ENCODE measurements at regions not wholly inside any gene's neighbourhood (a gene's known extent, or its start where the extent isn't known, plus 50 kb on each side); places are given as distances from the start of the nearest gene placed in this dataset.
"Not testable (repeated sequence)": the region's sequence is repeated elsewhere in the genome, so short reads cannot be mapped to it uniquely, and the experiment has no call there.

DNA sequence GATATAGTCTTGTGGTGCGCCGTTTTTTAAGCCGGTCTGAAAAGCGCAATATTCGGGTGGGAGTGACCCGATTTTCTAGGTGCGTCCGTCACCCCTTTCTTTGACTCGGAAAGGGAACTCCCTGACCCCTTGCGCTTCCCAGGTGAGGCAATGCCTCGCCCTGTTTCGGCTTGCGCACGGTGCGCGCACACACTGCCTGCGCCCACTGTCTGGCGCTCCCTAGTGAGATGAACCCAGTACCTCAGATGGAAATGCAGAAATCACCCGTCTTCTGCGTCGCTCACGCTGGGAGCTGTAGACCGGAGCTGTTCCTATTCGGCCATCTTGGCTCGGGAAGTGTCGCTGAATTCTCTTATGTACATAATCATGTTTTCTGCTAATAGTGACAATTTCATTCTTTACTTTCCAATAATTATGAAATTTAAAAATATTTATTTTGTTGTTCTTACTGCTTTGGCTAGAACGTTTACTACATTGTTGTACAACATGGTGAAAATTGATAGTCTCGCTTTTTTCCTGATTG lies 61.2 kb upstream of the MINDY3 start:
- WGBS (ENCODE audit: missing lambda C conversion rate): 72% methylated on average over 23 of the region's 28 CpGs
- H3K9me3 ChIP-seq; FAIRE-seq; H3K4me1 ChIP-seq; H3K4me2 ChIP-seq; CTCF ChIA-PET; H3K4me3 ChIP-seq; ATAC-seq; DNase-seq (ENCODE audit: low read depth in 1 of 2, low spot score in 1 of 2); H3K27ac ChIP-seq; POLR2A ChIA-PET: not testable (repeated sequence)

DNA sequence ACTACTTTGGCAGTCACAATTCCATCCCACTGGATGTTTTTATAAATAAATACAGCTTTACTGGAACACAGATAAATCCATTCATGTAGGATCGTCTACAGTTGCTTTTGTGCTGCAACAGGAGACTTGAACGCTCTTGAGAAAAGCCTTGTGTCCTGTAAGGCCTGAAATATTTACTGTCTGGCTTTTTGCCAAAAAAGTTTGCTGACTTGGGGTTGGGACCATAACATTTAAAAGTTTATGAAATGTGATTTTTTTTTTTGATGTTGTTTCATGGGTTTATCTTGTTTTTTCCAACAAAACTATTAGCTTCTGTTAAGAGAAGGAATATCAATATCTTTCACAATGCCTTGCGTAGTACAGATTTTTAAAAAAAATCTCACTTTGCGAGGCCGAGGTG lies 71.1 kb upstream of the MINDY3 start:
- H3K4me1 ChIP-seq: no peaks in the 10 kb centered on the region
- H3K27ac ChIP-seq: no peak overlapping the region
- ChIA-PET CTCF (no interaction called here), POLR2A (no interaction called here)
- 40% methylated on average over 5 of the region's 5 CpGs for WGBS (ENCODE audit: missing lambda C conversion rate)
- TF ChIP-seq ESRRA (IDR thresholded peaks at IDR 0.05; ENCODE audit: borderline replicate concordance, low read length): no peak
- TF ChIP-seq RAD21 (conservative IDR thresholded peaks at IDR 0.05 in 1 of 2, IDR thresholded peaks at IDR 0.05 in 1 of 2): no peak
- TF ChIP-seq, protein P1, sequence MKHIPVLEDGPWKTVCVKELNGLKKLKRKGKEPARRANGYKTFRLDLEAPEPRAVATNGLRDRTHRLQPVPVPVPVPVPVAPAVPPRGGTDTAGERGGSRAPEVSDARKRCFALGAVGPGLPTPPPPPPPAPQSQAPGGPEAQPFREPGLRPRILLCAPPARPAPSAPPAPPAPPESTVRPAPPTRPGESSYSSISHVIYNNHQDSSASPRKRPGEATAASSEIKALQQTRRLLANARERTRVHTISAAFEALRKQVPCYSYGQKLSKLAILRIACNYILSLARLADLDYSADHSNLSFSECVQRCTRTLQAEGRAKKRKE (CRISPR knock-in tag; IDR thresholded peaks at IDR 0.05; ENCODE audit: low read depth): no peak
- TF ChIP-seq MAFK (IDR thresholded peaks at IDR 0.05; ENCODE audit: partially characterized antibody): no peak
- TF ChIP-seq MAZ (IDR thresholded peaks at IDR 0.05; ENCODE audit: borderline replicate concordance, low read depth, low read length): no peak
- TF ChIP-seq FOSB (CRISPR knock-in tag; IDR thresholded peaks at IDR 0.05): no peak
- TF ChIP-seq FOSL2 (IDR thresholded peaks at IDR 0.05): no peak
- no peak for TF ChIP-seq FOSL2 (CRISPR knock-in tag; IDR thresholded peaks at IDR 0.05)
- no peak for TF ChIP-seq NPAS2 (CRISPR knock-in tag; IDR thresholded peaks at IDR 0.05; ENCODE audit: borderline replicate concordance)
- TF ChIP-seq, protein P2, sequence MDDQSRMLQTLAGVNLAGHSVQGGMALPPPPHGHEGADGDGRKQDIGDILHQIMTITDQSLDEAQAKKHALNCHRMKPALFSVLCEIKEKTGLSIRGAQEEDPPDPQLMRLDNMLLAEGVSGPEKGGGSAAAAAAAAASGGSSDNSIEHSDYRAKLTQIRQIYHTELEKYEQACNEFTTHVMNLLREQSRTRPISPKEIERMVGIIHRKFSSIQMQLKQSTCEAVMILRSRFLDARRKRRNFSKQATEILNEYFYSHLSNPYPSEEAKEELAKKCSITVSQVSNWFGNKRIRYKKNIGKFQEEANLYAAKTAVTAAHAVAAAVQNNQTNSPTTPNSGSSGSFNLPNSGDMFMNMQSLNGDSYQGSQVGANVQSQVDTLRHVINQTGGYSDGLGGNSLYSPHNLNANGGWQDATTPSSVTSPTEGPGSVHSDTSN (IDR thresholded peaks at IDR 0.05): no peak
- TF ChIP-seq, protein P3, sequence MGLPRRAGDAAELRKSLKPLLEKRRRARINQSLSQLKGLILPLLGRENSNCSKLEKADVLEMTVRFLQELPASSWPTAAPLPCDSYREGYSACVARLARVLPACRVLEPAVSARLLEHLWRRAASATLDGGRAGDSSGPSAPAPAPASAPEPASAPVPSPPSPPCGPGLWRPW (IDR thresholded peaks at IDR 0.05): no peak
- no peak for TF ChIP-seq GATA3 (IDR thresholded peaks at IDR 0.05; ENCODE audit: borderline replicate concordance)
- TF ChIP-seq, protein P4, sequence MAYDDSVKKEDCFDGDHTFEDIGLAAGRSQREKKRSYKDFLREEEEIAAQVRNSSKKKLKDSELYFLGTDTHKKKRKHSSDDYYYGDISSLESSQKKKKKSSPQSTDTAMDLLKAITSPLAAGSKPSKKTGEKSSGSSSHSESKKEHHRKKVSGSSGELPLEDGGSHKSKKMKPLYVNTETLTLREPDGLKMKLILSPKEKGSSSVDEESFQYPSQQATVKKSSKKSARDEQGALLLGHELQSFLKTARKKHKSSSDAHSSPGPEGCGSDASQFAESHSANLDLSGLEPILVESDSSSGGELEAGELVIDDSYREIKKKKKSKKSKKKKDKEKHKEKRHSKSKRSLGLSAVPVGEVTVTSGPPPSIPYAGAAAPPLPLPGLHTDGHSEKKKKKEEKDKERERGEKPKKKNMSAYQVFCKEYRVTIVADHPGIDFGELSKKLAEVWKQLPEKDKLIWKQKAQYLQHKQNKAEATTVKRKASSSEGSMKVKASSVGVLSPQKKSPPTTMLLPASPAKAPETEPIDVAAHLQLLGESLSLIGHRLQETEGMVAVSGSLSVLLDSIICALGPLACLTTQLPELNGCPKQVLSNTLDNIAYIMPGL (CRISPR knock-in tag; IDR thresholded peaks at IDR 0.05; ENCODE audit: borderline replicate concordance): no peak
- TF ChIP-seq SMC3 (IDR thresholded peaks at IDR 0.05): no peak
- TF ChIP-seq ZSCAN20 (CRISPR knock-in tag; IDR thresholded peaks at IDR 0.05): no peak
- H3K4me3 ChIP-seq: no peak overlapping the region
- no peaks in the 10 kb centered on the region for H3K9me3 ChIP-seq
- no peak for ATAC-seq
- no peak overlapping the region for H3K4me2 ChIP-seq
- FAIRE-seq: no peak
- no peak for DNase-seq (ENCODE audit: low read depth in 1 of 2, low spot score in 1 of 2)

DNA sequence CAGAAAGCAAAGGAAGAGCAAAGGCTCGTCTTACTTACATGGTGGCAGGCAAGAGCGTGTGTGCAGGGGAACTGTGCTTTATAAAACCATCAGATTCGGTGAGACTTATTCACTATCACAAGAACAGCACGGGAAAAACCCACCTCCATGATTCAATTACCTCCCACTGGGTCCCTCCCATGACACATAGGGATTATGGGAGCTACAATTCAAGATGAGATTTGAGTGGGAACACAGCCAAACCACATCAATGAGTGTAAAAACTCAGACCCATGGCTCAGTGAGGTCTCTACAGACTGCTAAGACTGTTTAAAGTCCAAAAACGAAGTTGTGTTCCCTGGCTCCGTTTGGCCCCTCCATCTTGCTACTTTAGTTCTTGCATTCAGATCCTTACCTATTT lies 79.2 kb upstream of the MINDY3 start:
- H3K4me3 ChIP-seq; H3K27ac ChIP-seq; DNase-seq (ENCODE audit: low read depth in 1 of 2, low spot score in 1 of 2); POLR2A ChIA-PET; H3K4me1 ChIP-seq; ATAC-seq; FAIRE-seq; H3K9me3 ChIP-seq; H3K4me2 ChIP-seq: not testable (repeated sequence)
- CTCF ChIA-PET: interaction anchor here (0.6 kb wide), 1 partner anchor 98 kb away, joined by 3 read pairs; no protein-coding TSS in a partner anchor
- WGBS (ENCODE audit: missing lambda C conversion rate): 5% methylated on average over 6 of the region's 6 CpGs

DNA sequence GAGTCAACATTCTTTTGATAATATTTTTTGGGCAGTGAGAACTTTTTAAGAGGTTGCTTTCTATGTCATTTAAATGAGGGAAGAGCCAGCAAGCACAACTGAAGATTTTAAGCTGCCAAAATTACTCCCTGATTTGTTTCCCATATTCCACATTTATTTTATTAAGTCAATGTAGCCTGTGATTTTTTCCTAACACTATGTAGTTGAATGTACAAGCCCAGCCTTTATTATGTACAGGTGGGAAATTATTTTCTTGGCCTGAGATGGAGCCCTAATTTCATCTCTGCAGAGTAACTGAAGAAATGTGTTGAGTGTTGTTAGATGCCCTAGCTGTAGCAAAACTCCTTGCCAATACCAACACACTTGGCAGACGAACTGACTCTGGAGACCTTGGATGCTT lies 83.1 kb upstream of the MINDY3 start:
- no peak overlapping the region for H3K4me3 ChIP-seq
- no peak overlapping the region for H3K27ac ChIP-seq
- ChIA-PET POLR2A (no interaction called here), CTCF (no interaction called here)
- 0% methylated on average over 1 of the region's 1 CpG for WGBS (ENCODE audit: missing lambda C conversion rate)
- H3K9me3 ChIP-seq: no peaks in the 10 kb centered on the region
- DNase-seq (ENCODE audit: low read depth in 1 of 2, low spot score in 1 of 2): no peak
- no peak overlapping the region for H3K4me2 ChIP-seq
- H3K4me1 ChIP-seq: no peaks in the 10 kb centered on the region
- ATAC-seq: no peak
- TF ChIP-seq ZNF302 (CRISPR knock-in tag; IDR thresholded peaks at IDR 0.05): no peak
- no peak for FAIRE-seq

All from A549 (cell line).